AG08395 (cell line): ENCODE measurements at regions not wholly inside any gene's neighbourhood (a gene's known extent, or its start where the extent isn't known, plus 50 kb on each side); places are given as distances from the start of the nearest gene placed in this dataset.
"Not testable (repeated sequence)": the region's sequence is repeated elsewhere in the genome, so short reads cannot be mapped to it uniquely, and the experiment has no call there.

Experiments
- DNase-seq: peaks from one replicate; pipeline ENCODE4 v3.0.0; 2012; ENCODE audit warnings: mixed read lengths, low spot score

DNA sequence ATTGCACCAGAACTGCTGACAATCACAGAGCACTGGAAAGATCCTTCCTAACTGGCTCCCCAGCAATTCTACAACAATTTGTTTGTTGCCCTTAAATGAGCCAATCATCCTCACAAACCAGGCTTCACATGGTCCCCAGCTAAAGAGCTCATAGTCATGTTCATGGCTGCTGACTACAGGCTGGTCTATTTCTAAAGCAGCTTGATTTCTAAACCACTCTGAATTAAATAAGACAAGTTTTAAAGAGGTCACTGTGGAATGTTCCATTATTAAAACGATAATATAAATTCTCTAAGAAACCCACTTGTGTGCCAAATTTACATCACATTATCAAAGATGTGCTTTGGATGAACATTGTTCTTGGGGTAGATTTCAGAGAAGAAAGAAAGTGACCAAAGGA is 110.7 kb downstream of the COPS8 start:
- DNase-seq: no peak

DNA sequence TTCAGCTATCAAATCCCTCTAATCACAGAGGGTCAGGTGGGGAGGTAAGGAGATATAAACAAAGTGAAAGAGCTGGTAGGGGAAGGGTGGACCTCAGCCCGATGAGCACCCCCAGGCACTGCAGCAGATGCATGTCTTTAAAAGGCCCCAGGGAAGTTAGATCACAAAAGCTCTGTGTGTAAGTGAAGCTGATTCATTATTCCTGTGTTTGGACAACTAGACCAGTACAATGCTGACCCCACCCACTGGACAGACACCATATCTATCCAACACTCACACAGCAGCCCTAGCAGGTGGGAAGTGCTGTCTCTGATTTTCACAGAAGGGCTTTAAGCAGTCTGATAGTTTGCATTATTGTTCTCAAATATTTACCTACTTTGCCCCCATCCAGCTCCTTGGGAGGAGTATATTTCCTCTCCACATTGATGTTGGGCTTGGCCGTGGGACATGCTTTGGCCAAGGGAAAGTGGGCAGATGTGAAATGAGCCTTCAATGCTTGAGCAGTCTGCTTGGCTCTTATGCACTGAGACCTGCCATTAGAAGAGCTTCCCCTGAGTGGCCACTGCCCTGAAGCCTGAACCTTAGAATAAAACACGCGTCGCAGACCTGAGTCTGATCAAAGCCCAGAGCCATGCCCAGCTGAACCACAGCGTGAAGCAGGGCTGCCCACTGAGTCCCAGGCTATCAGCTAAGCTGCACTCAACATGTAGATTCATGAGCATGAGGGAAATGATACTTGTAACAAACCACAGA is 111.4 kb downstream of the COPS8 start:
- no peak for DNase-seq

GRCh38 chr2:237198164-237198855 is 112.6 kb downstream of the COPS8 start:
- no peak for DNase-seq

GRCh38 chr2:237199082-237199481 is 113.4 kb downstream of the COPS8 start:
- DNase-seq: no peak

DNA sequence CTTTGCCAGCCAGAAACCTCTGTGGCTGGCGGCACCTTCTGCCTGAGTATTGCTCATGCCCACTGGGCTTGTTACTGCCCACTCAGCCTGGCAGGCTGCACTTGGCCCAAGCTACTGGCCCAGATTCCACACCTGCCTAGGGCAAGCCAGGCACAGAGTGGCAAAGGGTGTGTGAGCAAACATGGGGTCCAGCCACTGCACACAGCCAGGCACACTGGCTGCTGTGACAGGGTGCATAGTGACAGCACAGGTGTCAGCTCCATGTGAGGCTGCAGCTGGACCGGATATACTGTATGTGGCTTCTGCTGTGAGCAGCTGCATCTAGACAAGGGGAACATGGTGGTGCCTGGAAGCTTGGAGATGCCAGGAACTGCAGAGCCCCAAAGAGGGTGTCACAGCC is 113.9 kb downstream of the COPS8 start:
- DNase-seq: no peak

- DNase-seq: no peak
Measured at GRCh38 chr2:237200462-237200861, 114.8 kb downstream of the COPS8 start.

- DNase-seq: peak; percentile 94
Measured at GRCh38 chr2:237201461-237202287, 116.0 kb downstream of the COPS8 start.

GRCh38 chr2:237202288-237203030 is 116.8 kb downstream of the COPS8 start:
- DNase-seq: no peak

GRCh38 chr2:237205043-237205541 is 119.4 kb downstream of the COPS8 start:
- no peak for DNase-seq

GRCh38 chr2:237205561-237205971 is 119.9 kb downstream of the COPS8 start:
- no peak for DNase-seq

DNA sequence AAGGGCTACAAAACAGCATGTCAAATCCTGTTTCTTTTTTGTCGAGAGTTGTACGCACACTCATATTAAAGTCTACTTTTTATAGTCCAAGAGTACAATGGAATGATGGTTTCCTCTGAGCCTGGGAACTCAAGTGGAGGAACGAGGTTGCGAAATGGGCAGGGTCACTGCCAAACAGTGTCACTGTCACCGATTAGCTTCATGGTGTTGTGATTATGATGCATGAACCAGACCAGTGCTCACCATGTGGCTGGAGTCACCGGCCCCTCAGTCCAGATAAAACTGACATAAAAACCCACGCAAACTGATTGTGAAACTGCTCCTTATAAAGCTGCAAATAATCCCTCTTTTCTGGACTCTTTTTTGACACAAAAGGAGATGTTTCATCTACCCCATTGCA is 122.0 kb downstream of the COPS8 start:
- DNase-seq: peak; percentile 68

- peak; percentile 76 for DNase-seq
Measured at GRCh38 chr2:237208373-237209260, 122.9 kb downstream of the COPS8 start.

- no peak for DNase-seq
Measured at GRCh38 chr2:237209885-237210284, 124.2 kb downstream of the COPS8 start.

- DNase-seq: no peak
Measured at GRCh38 chr2:237210297-237210696, 124.6 kb downstream of the COPS8 start.

GRCh38 chr2:237210763-237211162 is 125.1 kb downstream of the COPS8 start:
- DNase-seq: no peak

- not testable (repeated sequence) for DNase-seq
Measured at GRCh38 chr2:237212356-237213279, 126.9 kb downstream of the COPS8 start.

GRCh38 chr2:237213315-237214022 is 127.8 kb downstream of the COPS8 start:
- DNase-seq: peak; percentile 74

DNA sequence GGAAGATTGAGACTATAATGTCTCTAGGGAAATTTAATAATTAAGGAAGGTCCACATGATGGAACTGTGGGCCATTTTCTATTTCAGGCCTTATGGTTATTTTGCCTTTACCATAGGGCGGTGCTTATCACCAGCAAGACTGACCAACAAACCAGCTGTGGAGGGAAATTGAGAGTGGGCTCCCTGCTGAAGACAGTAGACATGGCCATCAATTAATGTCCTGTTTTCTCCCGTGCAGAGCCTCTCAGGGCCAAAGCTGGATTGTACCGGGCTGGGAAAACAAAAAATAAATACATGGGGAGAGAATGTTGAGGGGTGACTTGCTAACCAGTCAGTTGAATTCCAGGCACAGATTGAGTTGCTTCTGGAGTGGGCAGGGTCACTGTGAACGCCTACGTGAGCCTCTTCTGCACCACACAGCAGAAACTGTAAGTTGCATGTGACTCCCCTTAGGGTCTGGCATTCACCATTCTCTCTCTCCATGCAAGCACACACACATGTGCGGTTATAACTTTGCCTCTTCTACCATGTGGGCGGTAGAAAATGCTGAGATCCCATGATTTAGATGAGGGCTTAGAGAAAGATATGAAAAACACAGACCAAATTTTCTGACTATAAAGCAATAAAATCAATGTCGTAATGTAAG is 128.5 kb downstream of the COPS8 start:
- DNase-seq: no peak
